ENCODE measurements at regions not wholly inside any gene's neighbourhood (a gene's known extent, or its start where the extent isn't known, plus 50 kb on each side); places are given as distances from the start of the nearest gene placed in this dataset.

DNA sequence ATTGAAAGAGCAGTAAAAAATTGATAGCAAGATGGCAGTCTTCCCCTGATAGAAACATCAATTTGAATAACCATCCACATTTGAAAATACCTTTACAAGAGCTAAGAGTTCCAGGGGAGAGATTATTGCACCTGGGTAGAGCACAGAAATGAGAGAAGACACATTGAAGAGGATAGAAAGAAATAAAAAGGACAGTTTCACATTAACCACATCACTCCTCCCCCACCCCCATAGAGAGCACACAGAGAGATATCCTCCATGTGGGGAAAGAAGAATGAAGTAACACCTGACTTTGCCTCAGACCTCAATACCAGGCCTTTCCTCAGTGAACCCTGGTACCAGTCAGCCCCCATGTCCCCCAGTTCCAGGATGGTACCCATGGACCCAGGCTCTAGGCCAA, 486.7 kb downstream of the FAM181B start:
- in situ Hi-C loops (cut with HindIII; ENCODE audit: extremely low pct_ligation_motif_present, low pct_unique_long_range_greater_than_20kb) (no loop called here), intact Hi-C loops (cut with micrococcal nuclease; ENCODE audit: unreplicated experiment) (no loop called here)
- ChIA-PET POLR2A (no interaction called here), CTCF (ENCODE audit: low intra/inter-chr PET ratio, low total read pairs) (no interaction called here)
- BruUV-seq (replicated peaks) = no TSS peak
- no peak overlapping the region for H2AFZ ChIP-seq (ENCODE audit: low read length)
- no peaks in the 10 kb centered on the region for H3K79me2 ChIP-seq (ENCODE audit: insufficient read depth, low read length)
- no peak overlapping the region for H3K9ac ChIP-seq (ENCODE audit: insufficient read depth, low read depth, low read length)
- no peaks in the 10 kb centered on the region for H3K9me3 ChIP-seq (ENCODE audit: low read length)
- ATAC-seq (no peak), FAIRE-seq (no peak), DNase-seq (ENCODE audit: low spot score) (no peak)
- H3K4me2 ChIP-seq (ENCODE audit: low read depth, low read length) = no peak overlapping the region
- H4K20me1 ChIP-seq (ENCODE audit: insufficient read depth, low read length) = no peaks in the 10 kb centered on the region
- no peaks in the 10 kb centered on the region for H3K4me1 ChIP-seq (ENCODE audit: insufficient read depth, low read length)
- no peaks in the 10 kb centered on the region; a peak in 1 of 5 replicates for H3K27me3 ChIP-seq (ENCODE audit: control insufficient read depth in 1 of 2, insufficient read depth in 2 of 2, low read length in 2 of 2)
- no peaks in the 10 kb centered on the region for H3K36me3 ChIP-seq (replicated peaks in 1 of 2; ENCODE audit: control insufficient read depth in 1 of 2, insufficient read depth in 2 of 2, low read length in 2 of 2)
- no peak overlapping the region for H3K4me3 ChIP-seq (replicated peaks in 1 of 3; ENCODE audit: insufficient read depth in 1 of 3, low read depth in 2 of 3, low read length in 3 of 3)
- H3K27ac ChIP-seq (ENCODE audit: extremely low read length, insufficient read depth, low read length) = no peak overlapping the region
- TF ChIP-seq XBP1 (CRISPR knock-in tag; IDR thresholded peaks at IDR 0.05) (no peak), PITX1 (CRISPR knock-in tag; IDR thresholded peaks at IDR 0.05) (no peak), ATAD3A (CRISPR knock-in tag; IDR thresholded peaks at IDR 0.05) (no peak), NFYC (CRISPR knock-in tag; IDR thresholded peaks at IDR 0.05) (no peak), ZNF121 (CRISPR knock-in tag; IDR thresholded peaks at IDR 0.05) (no peak), HCFC1 (IDR thresholded peaks at IDR 0.05; ENCODE audit: low read depth, low read length) (no peak), ZNF563 (CRISPR knock-in tag; IDR thresholded peaks at IDR 0.05) (no peak), NR2F6 (IDR thresholded peaks at IDR 0.05) (no peak), NR2F6 (CRISPR knock-in tag; IDR thresholded peaks at IDR 0.05) (no peak), PBX3 (CRISPR knock-in tag; IDR thresholded peaks at IDR 0.05; ENCODE audit: borderline replicate concordance) (no peak), BCL6 (CRISPR knock-in tag; IDR thresholded peaks at IDR 0.05) (no peak), KMT2B (CRISPR knock-in tag; IDR thresholded peaks at IDR 0.05) (no peak), CHCHD3 (CRISPR knock-in tag; IDR thresholded peaks at IDR 0.05) (no peak), SAFB2 (CRISPR knock-in tag; IDR thresholded peaks at IDR 0.05; ENCODE audit: borderline replicate concordance, low read depth) (no peak), ZNF790 (CRISPR knock-in tag; IDR thresholded peaks at IDR 0.05; ENCODE audit: borderline replicate concordance) (no peak), KDM5B (CRISPR knock-in tag; IDR thresholded peaks at IDR 0.05; ENCODE audit: borderline replicate concordance) (no peak), ZNF788 (CRISPR knock-in tag; IDR thresholded peaks at IDR 0.05; ENCODE audit: borderline replicate concordance) (no peak), SMYD3 (CRISPR knock-in tag; IDR thresholded peaks at IDR 0.05) (no peak), TCF12 (IDR thresholded peaks at IDR 0.05) (no peak), TCF12 (CRISPR knock-in tag; IDR thresholded peaks at IDR 0.05) (no peak)
- TF ChIP-seq, protein P1, sequence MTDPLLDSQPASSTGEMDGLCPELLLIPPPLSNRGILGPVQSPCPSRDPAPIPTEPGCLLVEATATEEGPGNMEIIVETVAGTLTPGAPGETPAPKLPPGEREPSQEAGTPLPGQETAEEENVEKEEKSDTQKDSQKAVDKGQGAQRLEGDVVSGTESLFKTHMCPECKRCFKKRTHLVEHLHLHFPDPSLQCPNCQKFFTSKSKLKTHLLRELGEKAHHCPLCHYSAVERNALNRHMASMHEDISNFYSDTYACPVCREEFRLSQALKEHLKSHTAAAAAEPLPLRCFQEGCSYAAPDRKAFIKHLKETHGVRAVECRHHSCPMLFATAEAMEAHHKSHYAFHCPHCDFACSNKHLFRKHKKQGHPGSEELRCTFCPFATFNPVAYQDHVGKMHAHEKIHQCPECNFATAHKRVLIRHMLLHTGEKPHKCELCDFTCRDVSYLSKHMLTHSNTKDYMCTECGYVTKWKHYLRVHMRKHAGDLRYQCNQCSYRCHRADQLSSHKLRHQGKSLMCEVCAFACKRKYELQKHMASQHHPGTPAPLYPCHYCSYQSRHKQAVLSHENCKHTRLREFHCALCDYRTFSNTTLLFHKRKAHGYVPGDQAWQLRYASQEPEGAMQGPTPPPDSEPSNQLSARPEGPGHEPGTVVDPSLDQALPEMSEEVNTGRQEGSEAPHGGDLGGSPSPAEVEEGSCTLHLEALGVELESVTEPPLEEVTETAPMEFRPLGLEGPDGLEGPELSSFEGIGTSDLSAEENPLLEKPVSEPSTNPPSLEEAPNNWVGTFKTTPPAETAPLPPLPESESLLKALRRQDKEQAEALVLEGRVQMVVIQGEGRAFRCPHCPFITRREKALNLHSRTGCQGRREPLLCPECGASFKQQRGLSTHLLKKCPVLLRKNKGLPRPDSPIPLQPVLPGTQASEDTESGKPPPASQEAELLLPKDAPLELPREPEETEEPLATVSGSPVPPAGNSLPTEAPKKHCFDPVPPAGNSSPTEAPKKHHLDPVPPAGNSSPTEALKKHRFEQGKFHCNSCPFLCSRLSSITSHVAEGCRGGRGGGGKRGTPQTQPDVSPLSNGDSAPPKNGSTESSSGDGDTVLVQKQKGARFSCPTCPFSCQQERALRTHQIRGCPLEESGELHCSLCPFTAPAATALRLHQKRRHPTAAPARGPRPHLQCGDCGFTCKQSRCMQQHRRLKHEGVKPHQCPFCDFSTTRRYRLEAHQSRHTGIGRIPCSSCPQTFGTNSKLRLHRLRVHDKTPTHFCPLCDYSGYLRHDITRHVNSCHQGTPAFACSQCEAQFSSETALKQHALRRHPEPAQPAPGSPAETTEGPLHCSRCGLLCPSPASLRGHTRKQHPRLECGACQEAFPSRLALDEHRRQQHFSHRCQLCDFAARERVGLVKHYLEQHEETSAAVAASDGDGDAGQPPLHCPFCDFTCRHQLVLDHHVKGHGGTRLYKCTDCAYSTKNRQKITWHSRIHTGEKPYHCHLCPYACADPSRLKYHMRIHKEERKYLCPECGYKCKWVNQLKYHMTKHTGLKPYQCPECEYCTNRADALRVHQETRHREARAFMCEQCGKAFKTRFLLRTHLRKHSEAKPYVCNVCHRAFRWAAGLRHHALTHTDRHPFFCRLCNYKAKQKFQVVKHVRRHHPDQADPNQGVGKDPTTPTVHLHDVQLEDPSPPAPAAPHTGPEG (CRISPR knock-in tag; IDR thresholded peaks at IDR 0.05) = no peak
